H9 (cell line): ENCODE measurements at regions not wholly inside any gene's neighbourhood (a gene's known extent, or its start where the extent isn't known, plus 50 kb on each side); places are given as distances from the start of the nearest gene placed in this dataset.

Experiments
- DNase-seq: peaks from one replicate; pipeline ENCODE4 v3.0.0-alpha.2; 2017
- H2AFZ ChIP-seq: one replicate; pipeline ENCODE4 v1.6.1; 2013; ENCODE audit warnings: mild to moderate bottlenecking, low read length, control low read depth, moderate library complexity
- H2AK5ac ChIP-seq: 2 replicates; pipeline ENCODE4 v1.6.1; 2013; ENCODE audit warnings: low read length, control low read depth, mixed read lengths; ENCODE audit not compliant: insufficient read length
- H2BK120ac ChIP-seq: one replicate; pipeline ENCODE4 v1.6.1; 2013; ENCODE audit warnings: low read depth, mild to moderate bottlenecking, low read length, control low read depth, inconsistent platforms; ENCODE audit not compliant: poor library complexity, severe bottlenecking
- H2BK12ac ChIP-seq: 2 replicates; pipeline ENCODE4 v1.6.1; 2013; ENCODE audit warnings: low read length, control low read depth, mixed read lengths, low read depth; ENCODE audit not compliant: insufficient read length
- H2BK15ac ChIP-seq: 2 replicates; pipeline ENCODE4 v1.6.1; 2013; ENCODE audit warnings: low read depth, low read length, control low read depth
- H2BK20ac ChIP-seq: one replicate; pipeline ENCODE4 v1.6.1; 2013; ENCODE audit warnings: low read depth, mild to moderate bottlenecking, low read length, control low read depth, inconsistent platforms; ENCODE audit not compliant: poor library complexity, severe bottlenecking
- H2BK5ac ChIP-seq: 2 replicates; pipeline ENCODE4 v1.6.1; 2013; ENCODE audit warnings: low read length, control low read depth, mixed read lengths; ENCODE audit not compliant: insufficient read length
- H3K14ac ChIP-seq: 2 replicates; pipeline ENCODE4 v1.6.1; 2013; ENCODE audit warnings: low read length, control low read depth; ENCODE audit not compliant: insufficient read depth
- H3K18ac ChIP-seq: 2 replicates; pipeline ENCODE4 v1.6.1; 2013; ENCODE audit warnings: low read depth, mild to moderate bottlenecking, mixed read lengths, low read length, control low read depth; ENCODE audit not compliant: insufficient read length
- H3K23ac ChIP-seq: 2 replicates; pipeline ENCODE4 v1.6.1; 2013; ENCODE audit warnings: low read length, control low read depth, mixed read lengths, low read depth; ENCODE audit not compliant: insufficient read length
- H3K23me2 ChIP-seq: 2 replicates; pipeline ENCODE4 v1.6.1; 2013; ENCODE audit warnings: low read depth, mild to moderate bottlenecking, mixed read lengths, low read length, control low read depth; ENCODE audit not compliant: insufficient read length, poor library complexity, severe bottlenecking
- H3K27ac ChIP-seq: 2 replicates; pipeline ENCODE4 v1.5.1; 2013; ENCODE audit warnings: low read length, control low read depth, mixed read lengths, low read depth; ENCODE audit not compliant: insufficient read length
- H3K27me3 ChIP-seq: 2 replicates; pipeline ENCODE4 v1.6.1; 2013; ENCODE audit warnings: low read length, control low read depth, inconsistent platforms; ENCODE audit not compliant: insufficient read depth
- H3K4ac ChIP-seq: 2 replicates; pipeline ENCODE4 v1.6.1; 2013; ENCODE audit warnings: low read depth, mild to moderate bottlenecking, control low read depth, inconsistent platforms, low read length, moderate library complexity
- H3K4me1 ChIP-seq: 2 replicates; pipeline ENCODE4 v1.6.1; 2013; ENCODE audit warnings: low read length, control low read depth, inconsistent platforms; ENCODE audit not compliant: insufficient read depth
- H3K4me2 ChIP-seq: 2 replicates; pipeline ENCODE4 v1.6.1; 2013; ENCODE audit warnings: low read length, control low read depth, mixed read lengths; ENCODE audit not compliant: insufficient read length, insufficient read depth
- H3K56ac ChIP-seq: 2 replicates; pipeline ENCODE4 v1.6.1; 2013; ENCODE audit warnings: low read depth, mild to moderate bottlenecking, mixed read lengths, low read length, control low read depth; ENCODE audit not compliant: insufficient read length
- H3K79me1 ChIP-seq: 2 replicates; pipeline ENCODE4 v1.6.1; 2013; ENCODE audit warnings: low read depth, mild to moderate bottlenecking, moderate library complexity, low read length, control low read depth, inconsistent platforms; ENCODE audit not compliant: insufficient read depth, poor library complexity, severe bottlenecking
- H3K79me2 ChIP-seq: 2 replicates; pipeline ENCODE4 v1.6.1; 2013; ENCODE audit warnings: low read length, control low read depth, inconsistent platforms; ENCODE audit not compliant: insufficient read depth
- H3K9ac ChIP-seq: 2 replicates; pipeline ENCODE4 v1.6.1; 2013; ENCODE audit warnings: low read length, control low read depth, mixed read lengths; ENCODE audit not compliant: insufficient read length; ENCODE audit errors: extremely low read depth
- H3K9me3 ChIP-seq: one replicate; pipeline ENCODE4 v1.6.1; 2013; ENCODE audit warnings: low read depth, low read length, inconsistent platforms; ENCODE audit not compliant: control insufficient read depth
- H3T11ph ChIP-seq: one replicate; pipeline ENCODE4 v1.6.1; 2013; ENCODE audit warnings: mild to moderate bottlenecking, low read length, control low read depth, inconsistent platforms
- H4K20me1 ChIP-seq: one replicate; pipeline ENCODE4 v1.6.1; 2013; ENCODE audit not compliant: control insufficient read depth, insufficient read length, insufficient read depth
- H4K5ac ChIP-seq: 2 replicates; pipeline ENCODE4 v1.6.1; 2013; ENCODE audit warnings: low read depth, mild to moderate bottlenecking, mixed read lengths, low read length, control low read depth; ENCODE audit not compliant: insufficient read length
- H4K8ac ChIP-seq: replicated peaks from 2 replicates; pipeline ENCODE4 v1.6.1; 2013; ENCODE audit warnings: low read length, control low read depth, mixed read lengths, low read depth; ENCODE audit not compliant: insufficient read length
- H4K91ac ChIP-seq: 2 replicates; pipeline ENCODE4 v1.6.1; 2013; ENCODE audit warnings: low read depth, mild to moderate bottlenecking, moderate library complexity, mixed read lengths, low read length, control low read depth; ENCODE audit not compliant: insufficient read length
- H3K27ac Mint-ChIP-seq, 3 experiments: 2 replicates in 2 of 3; 3 replicates in 1 of 3; pipeline ENCODE4 v1.8.0; 2020 to 2021; ENCODE audit warnings: mixed read lengths in 3 of 3, mild to moderate bottlenecking in 1 of 3, moderate library complexity in 1 of 3
- H3K27me3 Mint-ChIP-seq: 2 replicates; pipeline ENCODE4 v1.8.0; 2021; ENCODE audit warnings: low read depth, mild to moderate bottlenecking, moderate library complexity, mixed read lengths
- H3K36me3 Mint-ChIP-seq, 3 experiments: 2 replicates in 2 of 3; 3 replicates in 1 of 3; pipeline ENCODE4 v1.8.0; 2020 to 2021; ENCODE audit warnings: low read depth in 3 of 3, mixed read lengths in 3 of 3; ENCODE audit not compliant: insufficient read depth in 1 of 3
- H3K4me1 Mint-ChIP-seq, 2 experiments: 2 replicates each; pipeline ENCODE4 v1.8.0; 2020; ENCODE audit warnings: mixed read lengths in 2 of 2
- H3K4me3 Mint-ChIP-seq, 2 experiments: 2 replicates in 1 of 2; 3 replicates in 1 of 2; pipeline ENCODE4 v1.8.0; 2020 to 2021; ENCODE audit warnings: mild to moderate bottlenecking in 2 of 2, mixed read lengths in 2 of 2, moderate library complexity in 1 of 2
- H3K9me3 Mint-ChIP-seq, 2 experiments: 2 replicates in 1 of 2; 3 replicates in 1 of 2; pipeline ENCODE4 v1.8.0; 2020; ENCODE audit warnings: mild to moderate bottlenecking in 2 of 2, mixed read lengths in 2 of 2, moderate library complexity in 1 of 2
- WGBS: extraction: QIAGEN DNeasy Blood & Tissue Kit; methylation state at CpG from one replicate; pipeline ENCODE4 v1.1.7; 2013; ENCODE audit warnings: missing lambda C conversion rate, low lambda C conversion rate, mixed read lengths; ENCODE audit not compliant: insufficient read length; ENCODE audit errors: extremely low coverage; 5-methylcytosine and 5-hydroxymethylcytosine counted together
- TF ChIP-seq, protein P1 (sequence below): fragments of 200-600 bp; sonication (generic); conservative IDR thresholded peaks from 3 replicates; pipeline ENCODE4 v1.8.0; 2021; ENCODE audit warnings: antibody characterized with exemption, mild to moderate bottlenecking

- no peak overlapping the region for H3K27ac ChIP-seq
- H3K27me3 Mint-ChIP-seq: peaks cover 6% of the 10 kb centered on the region
- no peak overlapping the region; a peak in 1 of 7 replicates for H3K27ac Mint-ChIP-seq
- no peaks in the 10 kb centered on the region for H3K23me2 ChIP-seq
- H2BK15ac ChIP-seq: no peak overlapping the region
- no peak overlapping the region for H3K14ac ChIP-seq
- no peaks in the 10 kb centered on the region for H3K36me3 Mint-ChIP-seq
- no CpG with 5 or more reads among the region's 13 CpGs for WGBS
- no peak overlapping the region for H2BK20ac ChIP-seq
- H4K8ac ChIP-seq: no peak overlapping the region
- H3K9me3 ChIP-seq: no peaks in the 10 kb centered on the region
- no peak overlapping the region for H3K56ac ChIP-seq
- no peak overlapping the region for H3T11ph ChIP-seq
- no peaks in the 10 kb centered on the region for H3K27me3 ChIP-seq
- no peak overlapping the region for H2AK5ac ChIP-seq
- no peaks in the 10 kb centered on the region for H3K79me1 ChIP-seq
- no peak overlapping the region for H3K4me3 Mint-ChIP-seq
- H2BK5ac ChIP-seq: no peak overlapping the region
- TF ChIP-seq, protein P1, sequence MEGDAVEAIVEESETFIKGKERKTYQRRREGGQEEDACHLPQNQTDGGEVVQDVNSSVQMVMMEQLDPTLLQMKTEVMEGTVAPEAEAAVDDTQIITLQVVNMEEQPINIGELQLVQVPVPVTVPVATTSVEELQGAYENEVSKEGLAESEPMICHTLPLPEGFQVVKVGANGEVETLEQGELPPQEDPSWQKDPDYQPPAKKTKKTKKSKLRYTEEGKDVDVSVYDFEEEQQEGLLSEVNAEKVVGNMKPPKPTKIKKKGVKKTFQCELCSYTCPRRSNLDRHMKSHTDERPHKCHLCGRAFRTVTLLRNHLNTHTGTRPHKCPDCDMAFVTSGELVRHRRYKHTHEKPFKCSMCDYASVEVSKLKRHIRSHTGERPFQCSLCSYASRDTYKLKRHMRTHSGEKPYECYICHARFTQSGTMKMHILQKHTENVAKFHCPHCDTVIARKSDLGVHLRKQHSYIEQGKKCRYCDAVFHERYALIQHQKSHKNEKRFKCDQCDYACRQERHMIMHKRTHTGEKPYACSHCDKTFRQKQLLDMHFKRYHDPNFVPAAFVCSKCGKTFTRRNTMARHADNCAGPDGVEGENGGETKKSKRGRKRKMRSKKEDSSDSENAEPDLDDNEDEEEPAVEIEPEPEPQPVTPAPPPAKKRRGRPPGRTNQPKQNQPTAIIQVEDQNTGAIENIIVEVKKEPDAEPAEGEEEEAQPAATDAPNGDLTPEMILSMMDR: no peak
- no peak overlapping the region for H3K23ac ChIP-seq
- H3K18ac ChIP-seq: no peak overlapping the region
- H4K5ac ChIP-seq: no peak overlapping the region
- peaks cover 20 to 22% of the 10 kb centered on the region in 2 experiments for H3K4me1 Mint-ChIP-seq
- H3K9me3 Mint-ChIP-seq: peaks cover 3 to 5% of the 10 kb centered on the region in 2 experiments; a peak in 2 of 5 replicates
- no peaks in the 10 kb centered on the region for H3K79me2 ChIP-seq
- H2AFZ ChIP-seq: no peak overlapping the region
- H4K20me1 ChIP-seq: no peaks in the 10 kb centered on the region
- no peak for DNase-seq
- H3K4me2 ChIP-seq: no peak overlapping the region
- H3K4ac ChIP-seq: no peak overlapping the region
- no peaks in the 10 kb centered on the region; the same call in 1 of the 2 replicates for H3K4me1 ChIP-seq
- H3K9ac ChIP-seq: no peak overlapping the region
- no peak overlapping the region for H4K91ac ChIP-seq
- H2BK120ac ChIP-seq: no peak overlapping the region
- no peak overlapping the region for H2BK12ac ChIP-seq
These were observed 229.9 kb upstream of the HDAC4 start for GRCh38 chr2:239630618-239631286.
